HCT116 (cell line): ENCODE measurements at regions not wholly inside any gene's neighbourhood (a gene's known extent, or its start where the extent isn't known, plus 50 kb on each side); places are given as distances from the start of the nearest gene placed in this dataset.

Experiments
- ATF3 ChIP-seq: IDR thresholded peaks from 2 replicates; pipeline ENCODE4 v1.6.1; 2012
- CBX3 ChIP-seq: IDR thresholded peaks from 2 replicates; pipeline ENCODE4 v1.6.1; 2012; ENCODE audit warnings: low read depth
- CEBPB ChIP-seq: IDR thresholded peaks from 2 replicates; pipeline ENCODE4 v1.6.1; 2012; ENCODE audit warnings: low read depth
- EZH2 ChIP-seq: fragments of 200-600 bp; sonication (generic); IDR thresholded peaks from 2 replicates; pipeline ENCODE4 v1.6.1; 2017; ENCODE audit warnings: antibody characterized with exemption, mixed run types
- JUND ChIP-seq: IDR thresholded peaks from 2 replicates; pipeline ENCODE4 v1.6.1; 2012
- POLR2A ChIP-seq: IDR thresholded peaks from 2 replicates; pipeline ENCODE4 v1.7.0; 2011; ENCODE audit warnings: borderline replicate concordance; ENCODE audit not compliant: insufficient read depth, insufficient read length; ENCODE audit errors: extremely low read depth
- POLR2AphosphoS5 ChIP-seq: IDR thresholded peaks from 2 replicates; pipeline ENCODE4 v1.6.1; 2011; ENCODE audit warnings: mild to moderate bottlenecking, low read depth, low read length, moderate library complexity
- TF ChIP-seq, protein P1 (sequence below), 3 experiments: fragments of 200-600 bp in 1 of 3; sonication (generic) in 1 of 3; IDR thresholded peaks in 2 of 3; conservative IDR thresholded peaks in 1 of 3; 2 replicates each; pipeline ENCODE4 v1.5.1; 2012 to 2017; ENCODE audit warnings: low read depth in 2 of 3, low read length in 2 of 3, antibody characterized with exemption in 1 of 3, borderline replicate concordance in 1 of 3, control low read depth in 1 of 3, mild to moderate bottlenecking in 1 of 3, mixed read lengths in 1 of 3, mixed run types in 1 of 3, moderate library complexity in 1 of 3; ENCODE audit not compliant: insufficient read depth in 1 of 3
- TF ChIP-seq, protein P2 (sequence below): IDR thresholded peaks from 2 replicates; pipeline ENCODE4 v1.6.1; 2012

DNA sequence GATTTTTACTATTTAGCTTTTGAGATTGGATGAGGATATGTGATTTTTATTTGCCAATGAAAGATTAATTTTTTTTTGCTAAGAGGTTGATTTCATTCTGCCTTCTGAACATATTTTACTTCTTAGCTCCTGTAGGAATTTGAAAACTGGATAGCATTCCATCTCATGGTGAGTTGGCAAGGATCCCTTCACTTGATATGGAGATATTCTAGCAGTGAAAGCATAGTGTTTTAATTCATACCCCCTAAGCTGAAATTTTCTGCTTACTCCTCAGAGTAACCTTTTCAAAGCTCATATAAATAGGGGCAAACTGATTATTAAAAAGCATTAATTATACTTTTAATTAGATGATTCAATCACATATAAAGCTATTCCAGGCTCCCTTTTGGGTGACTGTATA lies 61.0 kb upstream of the KCNJ3 start:
- TF ChIP-seq POLR2AphosphoS5 (no peak), ATF3 (no peak), CBX3 (no peak), POLR2A (no peak), JUND (no peak), CEBPB (no peak), EZH2 (no peak)
- TF ChIP-seq, protein P1, sequence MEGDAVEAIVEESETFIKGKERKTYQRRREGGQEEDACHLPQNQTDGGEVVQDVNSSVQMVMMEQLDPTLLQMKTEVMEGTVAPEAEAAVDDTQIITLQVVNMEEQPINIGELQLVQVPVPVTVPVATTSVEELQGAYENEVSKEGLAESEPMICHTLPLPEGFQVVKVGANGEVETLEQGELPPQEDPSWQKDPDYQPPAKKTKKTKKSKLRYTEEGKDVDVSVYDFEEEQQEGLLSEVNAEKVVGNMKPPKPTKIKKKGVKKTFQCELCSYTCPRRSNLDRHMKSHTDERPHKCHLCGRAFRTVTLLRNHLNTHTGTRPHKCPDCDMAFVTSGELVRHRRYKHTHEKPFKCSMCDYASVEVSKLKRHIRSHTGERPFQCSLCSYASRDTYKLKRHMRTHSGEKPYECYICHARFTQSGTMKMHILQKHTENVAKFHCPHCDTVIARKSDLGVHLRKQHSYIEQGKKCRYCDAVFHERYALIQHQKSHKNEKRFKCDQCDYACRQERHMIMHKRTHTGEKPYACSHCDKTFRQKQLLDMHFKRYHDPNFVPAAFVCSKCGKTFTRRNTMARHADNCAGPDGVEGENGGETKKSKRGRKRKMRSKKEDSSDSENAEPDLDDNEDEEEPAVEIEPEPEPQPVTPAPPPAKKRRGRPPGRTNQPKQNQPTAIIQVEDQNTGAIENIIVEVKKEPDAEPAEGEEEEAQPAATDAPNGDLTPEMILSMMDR (IDR thresholded peaks at IDR 0.05 in 2 of 3, conservative IDR thresholded peaks at IDR 0.05 in 1 of 3; ENCODE audit: borderline replicate concordance in 1 of 3, insufficient read depth in 1 of 3, low read depth in 2 of 3, low read length in 2 of 3): no peak
- TF ChIP-seq, protein P2, sequence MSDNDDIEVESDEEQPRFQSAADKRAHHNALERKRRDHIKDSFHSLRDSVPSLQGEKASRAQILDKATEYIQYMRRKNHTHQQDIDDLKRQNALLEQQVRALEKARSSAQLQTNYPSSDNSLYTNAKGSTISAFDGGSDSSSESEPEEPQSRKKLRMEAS: no peak
